A673 (cell line): ENCODE measurements at regions not wholly inside any gene's neighbourhood (a gene's known extent, or its start where the extent isn't known, plus 50 kb on each side); places are given as distances from the start of the nearest gene placed in this dataset.

Experiments used
- CTCF ChIP-seq: fragments of 300-800, 200-600 bp; sonication (generic); conservative IDR thresholded peaks from 2 replicates; pipeline ENCODE4 v1.5.1; 2017; ENCODE audit warnings: low read depth, mild to moderate bottlenecking, antibody characterized with exemption, low read length, moderate library complexity, mixed read lengths
- EZH2 ChIP-seq: fragments of 200-600 bp; sonication (generic); IDR thresholded peaks from 2 replicates; pipeline ENCODE4 v1.6.1; 2017; ENCODE audit warnings: borderline replicate concordance, low read depth, mild to moderate bottlenecking, mixed read lengths, antibody characterized with exemption, low read length; ENCODE audit not compliant: poor library complexity, severe bottlenecking

GRCh38 chr4:81538716-81539427 lies 67.2 kb upstream of the RASGEF1B start:
- no peak for TF ChIP-seq CTCF
- TF ChIP-seq EZH2 = no peak
